ENCODE measurements at regions not wholly inside any gene's neighbourhood (a gene's known extent, or its start where the extent isn't known, plus 50 kb on each side); places are given as distances from the start of the nearest gene placed in this dataset.

DNA sequence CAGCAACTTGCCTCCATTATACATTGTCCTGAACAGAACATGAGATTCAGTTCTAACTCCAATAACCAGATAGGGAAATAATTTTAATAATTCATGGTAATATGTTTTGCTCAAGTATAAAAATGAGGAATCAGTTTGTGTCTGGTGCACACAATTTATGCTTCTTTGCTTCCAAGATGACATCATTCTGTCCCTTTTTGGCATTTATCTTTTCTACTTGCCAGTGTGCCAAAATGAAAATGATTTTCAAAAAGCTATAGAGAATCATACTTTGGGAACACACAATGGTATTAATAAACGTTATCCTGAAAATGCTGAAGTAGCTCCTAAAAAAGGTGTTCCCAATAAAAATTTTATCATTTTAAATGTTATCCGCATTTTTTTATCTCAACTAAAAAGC, 519.0 kb downstream of the CAAP1 start:
- TF ChIP-seq, protein P1, sequence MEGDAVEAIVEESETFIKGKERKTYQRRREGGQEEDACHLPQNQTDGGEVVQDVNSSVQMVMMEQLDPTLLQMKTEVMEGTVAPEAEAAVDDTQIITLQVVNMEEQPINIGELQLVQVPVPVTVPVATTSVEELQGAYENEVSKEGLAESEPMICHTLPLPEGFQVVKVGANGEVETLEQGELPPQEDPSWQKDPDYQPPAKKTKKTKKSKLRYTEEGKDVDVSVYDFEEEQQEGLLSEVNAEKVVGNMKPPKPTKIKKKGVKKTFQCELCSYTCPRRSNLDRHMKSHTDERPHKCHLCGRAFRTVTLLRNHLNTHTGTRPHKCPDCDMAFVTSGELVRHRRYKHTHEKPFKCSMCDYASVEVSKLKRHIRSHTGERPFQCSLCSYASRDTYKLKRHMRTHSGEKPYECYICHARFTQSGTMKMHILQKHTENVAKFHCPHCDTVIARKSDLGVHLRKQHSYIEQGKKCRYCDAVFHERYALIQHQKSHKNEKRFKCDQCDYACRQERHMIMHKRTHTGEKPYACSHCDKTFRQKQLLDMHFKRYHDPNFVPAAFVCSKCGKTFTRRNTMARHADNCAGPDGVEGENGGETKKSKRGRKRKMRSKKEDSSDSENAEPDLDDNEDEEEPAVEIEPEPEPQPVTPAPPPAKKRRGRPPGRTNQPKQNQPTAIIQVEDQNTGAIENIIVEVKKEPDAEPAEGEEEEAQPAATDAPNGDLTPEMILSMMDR (IDR thresholded peaks at IDR 0.05; ENCODE audit: insufficient read depth, low read depth, low read length) = no peak
- TF ChIP-seq EZH2 (IDR thresholded peaks at IDR 0.05; ENCODE audit: insufficient read depth, low read length) = no peak
